ENCODE measurements at regions not wholly inside any gene's neighbourhood (a gene's known extent, or its start where the extent isn't known, plus 50 kb on each side); places are given as distances from the start of the nearest gene placed in this dataset.

DNA sequence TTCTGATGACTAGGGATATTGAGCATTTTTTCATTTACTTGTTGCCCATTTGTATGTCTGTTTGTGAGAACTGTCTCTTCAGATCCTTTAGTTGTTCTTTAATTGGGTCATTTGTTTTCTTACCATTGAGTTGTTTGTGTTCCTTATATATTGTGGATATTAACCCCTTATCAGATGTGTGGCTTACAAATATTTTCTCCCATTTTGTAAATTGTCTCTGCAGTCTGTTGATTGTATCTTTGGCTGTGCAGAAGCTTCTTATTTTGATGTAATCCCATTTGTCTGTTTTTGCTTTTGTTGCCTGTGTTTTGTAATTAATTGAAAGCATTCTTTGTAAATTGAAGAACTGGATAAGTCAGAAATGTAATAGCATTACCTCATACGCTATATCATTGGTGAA, 459.1 kb upstream of the FOXG1 start:
- TF ChIP-seq WT1 (tag by site-specific recombination; IDR thresholded peaks at IDR 0.05) (no peak), ZNF777 (tag by site-specific recombination; IDR thresholded peaks at IDR 0.05; ENCODE audit: borderline replicate concordance) (no peak), ZNF555 (tag by site-specific recombination; conservative IDR thresholded peaks at IDR 0.05) (no peak), ZSCAN5A (tag by site-specific recombination; IDR thresholded peaks at IDR 0.05) (no peak), ZNF239 (tag by site-specific recombination; IDR thresholded peaks at IDR 0.05) (no peak), MYNN (tag by site-specific recombination; IDR thresholded peaks at IDR 0.05; ENCODE audit: borderline replicate concordance) (no peak), SP3 (tag by site-specific recombination; IDR thresholded peaks at IDR 0.05) (no peak), ZNF148 (tag by site-specific recombination; IDR thresholded peaks at IDR 0.05; ENCODE audit: borderline replicate concordance) (no peak), SETDB1 (IDR thresholded peaks at IDR 0.05; ENCODE audit: insufficient read length, low read length) (no peak), ZSCAN30 (tag by site-specific recombination; IDR thresholded peaks at IDR 0.05) (no peak), ZNF354C (tag by site-specific recombination; IDR thresholded peaks at IDR 0.05; ENCODE audit: borderline replicate concordance, low read depth) (no peak), ZBTB17 (tag by site-specific recombination; IDR thresholded peaks at IDR 0.05) (no peak), ZNF311 (tag by site-specific recombination; IDR thresholded peaks at IDR 0.05; ENCODE audit: borderline replicate concordance) (no peak), ZBTB44 (tag by site-specific recombination; IDR thresholded peaks at IDR 0.05) (no peak)
- TF ChIP-seq, protein P1, sequence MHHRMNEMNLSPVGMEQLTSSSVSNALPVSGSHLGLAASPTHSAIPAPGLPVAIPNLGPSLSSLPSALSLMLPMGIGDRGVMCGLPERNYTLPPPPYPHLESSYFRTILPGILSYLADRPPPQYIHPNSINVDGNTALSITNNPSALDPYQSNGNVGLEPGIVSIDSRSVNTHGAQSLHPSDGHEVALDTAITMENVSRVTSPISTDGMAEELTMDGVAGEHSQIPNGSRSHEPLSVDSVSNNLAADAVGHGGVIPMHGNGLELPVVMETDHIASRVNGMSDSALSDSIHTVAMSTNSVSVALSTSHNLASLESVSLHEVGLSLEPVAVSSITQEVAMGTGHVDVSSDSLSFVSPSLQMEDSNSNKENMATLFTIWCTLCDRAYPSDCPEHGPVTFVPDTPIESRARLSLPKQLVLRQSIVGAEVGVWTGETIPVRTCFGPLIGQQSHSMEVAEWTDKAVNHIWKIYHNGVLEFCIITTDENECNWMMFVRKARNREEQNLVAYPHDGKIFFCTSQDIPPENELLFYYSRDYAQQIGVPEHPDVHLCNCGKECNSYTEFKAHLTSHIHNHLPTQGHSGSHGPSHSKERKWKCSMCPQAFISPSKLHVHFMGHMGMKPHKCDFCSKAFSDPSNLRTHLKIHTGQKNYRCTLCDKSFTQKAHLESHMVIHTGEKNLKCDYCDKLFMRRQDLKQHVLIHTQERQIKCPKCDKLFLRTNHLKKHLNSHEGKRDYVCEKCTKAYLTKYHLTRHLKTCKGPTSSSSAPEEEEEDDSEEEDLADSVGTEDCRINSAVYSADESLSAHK (tag by site-specific recombination; IDR thresholded peaks at IDR 0.05), result no peak
- TF ChIP-seq, protein P2, sequence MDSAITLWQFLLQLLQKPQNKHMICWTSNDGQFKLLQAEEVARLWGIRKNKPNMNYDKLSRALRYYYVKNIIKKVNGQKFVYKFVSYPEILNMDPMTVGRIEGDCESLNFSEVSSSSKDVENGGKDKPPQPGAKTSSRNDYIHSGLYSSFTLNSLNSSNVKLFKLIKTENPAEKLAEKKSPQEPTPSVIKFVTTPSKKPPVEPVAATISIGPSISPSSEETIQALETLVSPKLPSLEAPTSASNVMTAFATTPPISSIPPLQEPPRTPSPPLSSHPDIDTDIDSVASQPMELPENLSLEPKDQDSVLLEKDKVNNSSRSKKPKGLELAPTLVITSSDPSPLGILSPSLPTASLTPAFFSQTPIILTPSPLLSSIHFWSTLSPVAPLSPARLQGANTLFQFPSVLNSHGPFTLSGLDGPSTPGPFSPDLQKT (IDR thresholded peaks at IDR 0.05; ENCODE audit: borderline replicate concordance, low read depth, low read length), result no peak
- TF ChIP-seq, protein P3, sequence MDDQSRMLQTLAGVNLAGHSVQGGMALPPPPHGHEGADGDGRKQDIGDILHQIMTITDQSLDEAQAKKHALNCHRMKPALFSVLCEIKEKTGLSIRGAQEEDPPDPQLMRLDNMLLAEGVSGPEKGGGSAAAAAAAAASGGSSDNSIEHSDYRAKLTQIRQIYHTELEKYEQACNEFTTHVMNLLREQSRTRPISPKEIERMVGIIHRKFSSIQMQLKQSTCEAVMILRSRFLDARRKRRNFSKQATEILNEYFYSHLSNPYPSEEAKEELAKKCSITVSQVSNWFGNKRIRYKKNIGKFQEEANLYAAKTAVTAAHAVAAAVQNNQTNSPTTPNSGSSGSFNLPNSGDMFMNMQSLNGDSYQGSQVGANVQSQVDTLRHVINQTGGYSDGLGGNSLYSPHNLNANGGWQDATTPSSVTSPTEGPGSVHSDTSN (CRISPR knock-in tag; IDR thresholded peaks at IDR 0.05), result no peak
- TF ChIP-seq, protein P4, sequence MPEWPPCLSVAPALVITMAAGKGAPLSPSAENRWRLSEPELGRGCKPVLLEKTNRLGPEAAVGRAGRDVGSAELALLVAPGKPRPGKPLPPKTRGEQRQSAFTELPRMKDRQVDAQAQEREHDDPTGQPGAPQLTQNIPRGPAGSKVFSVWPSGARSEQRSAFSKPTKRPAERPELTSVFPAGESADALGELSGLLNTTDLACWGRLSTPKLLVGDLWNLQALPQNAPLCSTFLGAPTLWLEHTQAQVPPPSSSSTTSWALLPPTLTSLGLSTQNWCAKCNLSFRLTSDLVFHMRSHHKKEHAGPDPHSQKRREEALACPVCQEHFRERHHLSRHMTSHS (tag by site-specific recombination; IDR thresholded peaks at IDR 0.05), result no peak
- Histone ChIP-seq H3K4me3 (ENCODE audit: low read depth, low read length) (no peak overlapping the region), H3K36me3 (ENCODE audit: control insufficient read depth in 2 of 2, insufficient read depth in 1 of 2, low read length in 2 of 2) (no peaks in the 10 kb centered on the region), H3K27ac (ENCODE audit: extremely low read depth, low read depth, low read length) (no peak overlapping the region), H3K4me1 (ENCODE audit: control insufficient read depth, insufficient read depth, low read length) (no peaks in the 10 kb centered on the region), H3K9me3 (ENCODE audit: control insufficient read depth, insufficient read depth, low read depth, low read length) (no peaks in the 10 kb centered on the region)
- ChIA-PET POLR2A (no interaction called here), CTCF (interaction anchor here (0.9 kb wide), 1 partner anchor 11 kb away, joined by 3 read pairs; no protein-coding TSS in a partner anchor)

All from HEK293 (cell line).